Activated CD4-positive, alpha-beta T cell treated with anti-CD3 and anti-CD28 coated beads, Interleukin-2, amount 50 U/mL, for 24 hours (primary cell): ENCODE measurements at regions not wholly inside any gene's neighbourhood (a gene's known extent, or its start where the extent isn't known, plus 50 kb on each side); places are given as distances from the start of the nearest gene placed in this dataset.

Experiments
- DNase-seq, 2 donors: peaks; one replicate each; pipeline ENCODE4 v3.0.0-alpha.2; 2020; ENCODE audit warnings: low read depth in 1 of 2, low spot score in 1 of 2

DNA sequence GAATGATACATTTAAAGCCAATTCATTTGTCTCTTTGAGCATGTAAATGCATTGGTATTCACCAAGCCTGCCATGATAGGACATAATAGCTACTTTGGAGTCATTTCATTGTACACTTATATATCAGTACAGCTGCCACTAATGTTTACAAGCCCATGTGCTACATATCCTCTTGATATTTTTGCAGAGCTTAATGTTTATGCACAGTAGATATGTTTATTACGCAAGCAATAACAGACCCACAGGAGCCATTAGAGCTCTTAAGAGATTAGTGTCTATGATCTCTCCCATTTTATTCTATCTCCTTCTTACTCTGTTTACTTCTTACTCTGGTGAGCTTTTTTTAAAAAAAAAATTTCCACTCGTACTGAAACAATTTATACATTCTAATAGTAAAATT, 1132.1 kb upstream of the ZEB2 start:
- DNase-seq, result no peak

DNA sequence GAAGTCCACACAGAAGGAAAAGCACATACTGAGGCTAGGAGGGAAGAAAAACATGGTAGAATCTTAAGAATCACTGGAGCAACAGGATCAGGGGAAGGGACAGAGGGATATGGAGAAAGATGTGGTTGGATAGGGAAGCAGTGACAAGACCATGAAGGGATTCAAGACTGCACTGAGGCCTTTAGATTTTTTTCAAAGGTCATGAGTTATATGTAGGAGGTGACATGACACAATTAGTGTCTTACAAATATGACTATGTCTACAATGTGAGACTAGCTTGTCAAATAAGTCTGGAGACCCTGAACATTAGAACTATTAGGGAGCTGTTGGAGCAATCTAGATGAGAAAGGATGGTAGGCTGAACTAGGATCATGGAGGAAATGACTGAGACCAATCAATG, 1130.3 kb upstream of the ZEB2 start:
- DNase-seq, result no peak

DNA sequence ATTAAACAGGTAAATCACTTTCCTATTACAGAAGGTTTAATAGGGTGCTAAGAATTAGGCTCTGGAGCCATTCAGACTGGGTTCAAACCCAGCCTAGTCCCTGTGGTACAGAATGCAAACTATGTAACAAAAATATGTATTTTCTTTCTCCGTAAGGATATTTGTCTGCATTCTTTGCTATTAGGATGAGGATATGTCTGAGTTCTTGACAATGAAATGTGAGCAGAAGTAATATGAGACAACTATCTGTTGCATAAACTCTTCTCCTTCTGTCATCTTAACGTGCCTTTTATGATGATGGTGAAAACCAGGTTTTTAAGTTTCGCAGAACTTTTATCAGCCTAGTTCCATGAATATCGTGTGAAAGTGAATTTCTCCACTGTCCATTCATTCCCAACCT, 1129.1 kb upstream of the ZEB2 start:
- DNase-seq, result no peak

DNA sequence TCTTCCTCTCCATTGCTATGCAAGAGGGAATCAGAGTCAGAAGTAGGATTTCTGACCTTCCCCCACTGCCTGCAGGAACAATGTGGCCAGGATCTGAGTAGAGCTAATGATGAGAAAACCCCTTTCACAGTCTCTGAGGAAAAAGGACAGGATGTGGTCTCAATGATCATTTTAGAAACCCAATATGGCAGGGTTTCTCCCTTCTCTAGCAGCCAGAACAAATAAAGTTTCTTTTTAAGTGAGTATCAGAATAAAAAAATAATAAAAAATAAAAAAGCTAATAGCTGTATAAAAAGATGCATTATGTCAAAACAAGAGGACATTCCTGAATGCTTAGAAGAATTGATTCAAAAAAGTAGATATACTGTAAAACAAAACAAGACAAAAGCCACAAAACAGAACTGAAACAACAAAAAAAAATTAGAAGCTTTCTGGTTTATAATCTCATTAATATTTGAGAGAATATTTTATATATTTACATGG, 1124.9 kb upstream of the ZEB2 start:
- DNase-seq, result no peak

DNA sequence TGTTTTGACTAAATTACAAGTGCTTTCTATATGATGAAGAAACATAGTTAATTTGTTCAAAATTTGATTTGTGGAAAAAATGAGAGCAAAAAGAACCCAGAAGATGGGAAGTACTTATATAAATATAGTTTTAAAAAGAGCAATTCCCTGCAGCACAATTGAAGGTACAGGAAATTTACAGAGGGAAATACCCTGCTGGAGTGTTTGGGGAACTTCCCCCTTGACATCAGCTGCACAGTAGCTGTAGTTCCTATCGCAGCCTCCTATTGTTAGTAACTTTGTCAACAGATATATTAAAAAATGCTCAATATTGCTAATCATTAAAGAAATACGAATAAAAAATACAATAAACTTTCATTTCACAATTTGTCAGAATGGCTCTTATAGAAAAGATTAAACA, 1118.8 kb upstream of the ZEB2 start:
- no peak for DNase-seq

DNA sequence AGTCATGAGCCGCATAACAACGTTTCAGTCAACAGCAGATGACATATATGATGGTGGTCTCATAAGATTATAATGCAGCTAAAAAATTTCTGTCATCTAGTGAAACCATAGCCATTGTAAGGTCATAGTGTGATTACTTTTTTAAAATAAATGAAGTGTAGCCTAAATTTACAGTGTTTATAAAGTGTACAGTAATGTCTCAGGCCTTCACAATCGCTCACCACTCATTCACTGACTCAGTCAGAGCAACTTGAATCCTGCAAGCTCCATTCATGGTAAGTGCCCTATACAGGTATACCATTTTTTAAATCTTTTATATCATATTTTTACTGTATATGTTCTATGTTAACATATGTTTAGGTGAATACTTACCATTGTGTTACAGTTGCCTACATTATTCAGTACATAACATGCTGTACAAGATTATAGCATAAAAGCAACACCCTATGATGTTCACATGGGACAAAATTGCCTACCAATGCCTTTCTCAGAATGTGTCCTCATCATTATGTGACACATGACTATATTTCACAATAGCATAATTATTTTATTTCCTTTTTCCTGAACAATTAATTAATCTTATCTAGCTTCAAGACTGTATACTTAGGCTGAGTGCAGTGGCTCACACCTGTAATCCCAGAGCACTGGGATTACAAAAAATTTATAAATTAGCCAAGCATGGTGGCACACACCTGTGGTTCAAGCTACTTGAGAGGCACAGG, 1115.9 kb upstream of the ZEB2 start:
- no peak for DNase-seq

DNA sequence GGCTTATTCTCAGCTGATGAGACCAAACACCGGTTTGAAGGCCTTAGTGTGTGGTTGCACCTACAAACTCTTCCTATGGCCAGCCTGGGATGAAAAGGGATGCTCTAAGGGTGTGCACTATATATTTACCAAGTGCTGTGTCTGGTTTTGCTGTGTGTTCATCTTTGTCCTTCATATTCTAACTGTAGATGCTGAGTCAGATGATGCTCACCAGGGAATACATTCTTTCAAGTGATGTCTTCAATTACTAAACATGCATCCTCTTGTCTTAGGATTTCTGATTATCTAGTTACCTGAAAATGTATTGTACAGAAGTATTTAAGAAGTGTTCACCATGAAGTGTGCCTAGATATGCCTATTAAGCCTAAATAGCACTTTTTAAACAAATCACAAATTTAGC, 1111.6 kb upstream of the ZEB2 start:
- DNase-seq, result no peak

DNA sequence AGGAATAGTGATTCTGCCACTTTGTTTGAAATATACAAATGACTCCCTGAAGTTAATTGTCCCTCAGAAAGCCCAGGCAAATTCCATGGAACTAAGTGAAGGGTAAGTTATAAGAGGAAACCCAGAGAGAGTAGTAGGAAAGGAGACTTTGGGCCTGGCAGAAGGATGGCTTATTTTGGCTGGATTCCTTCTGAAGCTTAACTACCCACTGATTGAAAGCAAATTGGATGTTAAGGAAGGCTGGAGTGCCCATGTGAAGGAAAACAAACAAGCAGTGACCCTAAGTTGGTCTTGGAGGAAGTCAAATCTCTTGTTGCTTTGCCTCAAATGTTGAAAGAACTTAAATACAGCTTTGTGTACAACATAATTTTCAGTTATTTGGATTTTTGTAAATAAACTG, 1106.4 kb upstream of the ZEB2 start:
- no peak for DNase-seq

DNA sequence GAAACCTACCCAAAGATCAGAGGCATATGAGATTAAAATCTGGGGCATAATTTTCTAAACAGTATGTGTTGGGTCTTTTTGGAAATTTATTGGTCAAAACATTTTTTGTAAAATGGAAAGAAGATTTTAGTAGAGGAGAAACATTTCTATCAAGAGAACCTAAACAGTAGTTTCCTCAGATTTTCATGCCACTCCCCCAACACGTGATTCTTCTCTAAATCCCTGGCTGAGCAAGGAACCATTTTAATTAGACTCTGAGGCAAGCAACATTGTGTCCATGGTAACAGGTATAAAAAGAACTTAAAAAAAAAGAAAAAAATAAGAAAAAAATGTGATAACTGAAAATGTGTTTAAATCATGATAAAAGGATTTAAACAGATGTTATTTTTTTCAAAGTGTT, 1105.2 kb upstream of the ZEB2 start:
- DNase-seq, result no peak

DNA sequence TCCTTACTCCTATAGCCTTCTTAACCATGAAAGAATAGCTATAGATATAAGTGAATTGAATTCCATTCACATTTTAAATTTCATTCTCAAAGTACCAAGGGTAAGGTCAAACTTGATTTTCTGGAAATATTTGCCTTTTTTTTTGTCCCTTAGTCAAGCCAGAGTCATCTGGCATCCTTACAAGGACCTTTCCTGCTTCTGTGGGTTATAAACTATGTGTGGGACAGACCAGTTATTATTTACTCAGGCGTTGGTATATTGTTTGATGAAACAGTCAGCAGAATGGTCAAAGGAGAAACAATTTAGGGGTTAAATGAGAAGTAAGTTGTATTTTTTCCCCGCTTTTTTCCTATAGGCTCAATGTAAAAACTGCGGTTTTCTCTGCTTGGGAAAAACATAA, 1103.2 kb upstream of the ZEB2 start:
- no peak for DNase-seq

DNA sequence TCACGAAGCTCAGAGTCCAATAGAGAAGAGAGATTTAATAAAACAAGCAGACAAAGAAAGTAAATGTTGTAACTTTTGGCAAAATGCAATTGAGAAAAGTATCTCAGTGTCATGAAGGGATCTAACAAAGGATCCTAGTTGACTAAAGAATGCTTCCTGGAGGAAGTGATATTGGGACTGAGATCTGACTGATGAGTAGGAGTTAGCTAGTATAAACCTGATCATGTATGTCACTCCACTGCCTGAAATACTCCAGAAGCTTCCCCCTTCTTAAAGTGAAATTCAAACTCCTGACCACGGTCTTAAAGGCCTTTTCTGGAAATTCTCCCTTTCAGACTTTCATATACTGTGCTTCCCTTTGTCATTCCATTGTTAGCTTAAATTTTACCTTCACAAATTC, 1102.4 kb upstream of the ZEB2 start:
- no peak for DNase-seq

DNA sequence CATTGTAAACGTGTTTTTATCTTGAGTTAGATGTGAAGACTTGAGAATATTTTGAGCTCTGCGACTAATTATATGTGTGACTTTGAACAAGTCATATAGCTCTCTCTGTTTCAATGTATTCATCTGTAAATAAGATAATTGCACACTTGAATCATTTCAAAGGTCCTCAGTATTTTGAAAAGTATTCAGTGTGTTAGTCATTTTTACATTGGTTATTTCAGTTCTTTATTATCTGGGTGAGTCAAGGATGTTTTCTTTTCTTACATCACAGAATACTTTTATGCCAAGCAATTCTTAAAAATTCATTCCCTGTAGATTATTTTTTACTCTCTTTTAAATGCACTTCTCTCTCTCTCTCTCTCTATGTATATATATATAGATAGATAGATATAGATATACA, 1098.0 kb upstream of the ZEB2 start:
- no peak for DNase-seq

DNA sequence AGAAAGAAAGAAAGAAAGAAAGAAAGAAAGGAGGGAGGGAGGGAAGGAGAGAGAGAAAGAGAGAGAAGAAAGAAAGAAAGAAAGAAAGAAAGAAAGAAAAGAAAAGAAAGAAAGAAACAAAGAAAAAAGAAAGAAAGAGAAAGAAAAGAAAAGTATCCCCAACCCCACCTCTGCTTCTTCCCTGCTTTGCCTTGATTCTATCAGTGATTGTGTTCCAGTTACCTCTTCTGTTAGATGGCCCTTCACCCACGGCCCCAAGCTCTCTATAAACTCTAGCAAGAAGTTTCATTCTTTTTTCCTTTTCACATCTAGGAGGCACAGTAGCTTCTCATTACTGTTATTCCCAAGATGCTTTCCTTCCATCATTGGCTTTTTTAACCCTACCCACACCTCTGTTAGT, 1097.5 kb upstream of the ZEB2 start:
- DNase-seq, result no peak

DNA sequence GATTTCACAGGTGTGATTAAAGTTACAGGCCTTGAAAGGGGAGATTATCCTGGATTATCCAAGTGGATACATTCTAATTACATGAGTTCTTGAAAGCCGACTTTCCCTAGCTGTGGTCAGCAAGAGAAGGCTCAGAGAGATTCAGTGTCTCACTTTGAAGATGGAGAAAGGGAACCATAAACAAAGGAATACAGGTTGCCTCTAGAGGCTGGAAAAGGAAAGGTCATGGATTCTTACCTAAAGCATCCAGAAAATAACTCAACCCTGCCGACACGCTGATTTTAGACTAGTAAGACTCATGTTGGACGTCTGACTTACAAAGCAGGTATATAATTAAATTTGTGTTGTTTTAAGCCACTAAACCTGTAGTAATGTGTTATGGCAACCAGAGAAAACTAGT, 1095.7 kb upstream of the ZEB2 start:
- no peak for DNase-seq

DNA sequence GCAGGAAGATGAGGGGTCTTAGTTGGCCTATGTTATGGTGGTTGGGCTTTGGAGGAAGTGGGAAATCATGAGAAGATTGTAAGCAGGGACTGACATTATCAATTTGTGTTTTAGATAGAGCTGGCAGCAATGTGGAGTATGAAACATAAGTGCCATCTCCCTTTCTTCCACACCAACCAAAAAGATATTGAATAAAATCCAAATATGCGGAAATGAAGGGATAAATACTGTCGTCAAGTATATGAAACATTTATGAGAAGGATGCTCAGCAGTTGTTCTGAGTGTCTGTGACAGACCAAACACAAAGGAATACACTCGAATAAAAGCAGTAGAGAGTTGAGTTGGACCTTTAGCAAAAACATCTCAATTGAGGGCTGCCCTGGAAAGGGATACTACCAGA, 1090.0 kb upstream of the ZEB2 start:
- no peak for DNase-seq

DNA sequence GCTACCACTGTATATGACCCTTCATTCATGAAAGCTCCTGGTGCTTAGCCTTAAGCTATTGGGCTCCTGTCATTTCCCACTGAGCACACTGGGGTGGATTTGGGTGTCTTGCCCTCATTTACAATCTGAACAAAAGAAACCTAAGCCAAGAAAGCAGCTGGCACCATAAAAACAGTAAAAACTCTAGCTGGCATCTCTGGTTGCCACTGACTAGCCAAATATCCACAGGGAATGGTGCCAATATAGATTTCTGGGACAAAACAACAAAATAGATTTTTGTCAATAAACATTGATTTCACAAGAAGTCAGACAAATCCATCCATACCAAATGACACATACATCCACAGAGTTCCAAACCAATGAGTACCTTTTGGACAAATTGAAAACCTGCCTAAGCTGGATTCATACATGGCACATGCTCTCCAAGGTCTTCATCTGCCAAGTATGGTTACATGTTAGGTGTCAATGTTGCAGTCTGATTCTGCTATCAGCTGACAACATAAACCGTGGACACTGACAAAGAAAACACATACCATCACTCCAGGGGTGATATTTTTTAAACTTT, 1081.5 kb upstream of the ZEB2 start:
- no peak for DNase-seq

DNA sequence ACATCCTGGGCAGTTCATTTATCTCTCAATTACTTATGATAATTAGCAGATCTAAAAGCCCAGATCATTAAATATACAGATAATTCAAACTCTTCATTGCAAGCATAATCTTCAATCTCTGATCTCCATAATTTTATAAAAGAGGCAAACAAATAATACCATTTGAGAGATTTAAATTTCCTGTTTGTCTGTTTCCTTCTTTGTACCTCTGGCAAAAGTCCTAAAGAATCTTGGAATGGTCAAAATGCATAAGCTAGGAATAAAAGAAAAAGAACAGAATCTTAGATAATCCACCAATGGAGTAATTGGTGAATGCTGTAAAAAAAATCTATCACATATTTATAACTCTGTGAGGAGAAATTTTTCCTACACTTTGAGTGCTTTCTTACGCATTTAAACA, 1080.9 kb upstream of the ZEB2 start:
- no peak for DNase-seq

DNA sequence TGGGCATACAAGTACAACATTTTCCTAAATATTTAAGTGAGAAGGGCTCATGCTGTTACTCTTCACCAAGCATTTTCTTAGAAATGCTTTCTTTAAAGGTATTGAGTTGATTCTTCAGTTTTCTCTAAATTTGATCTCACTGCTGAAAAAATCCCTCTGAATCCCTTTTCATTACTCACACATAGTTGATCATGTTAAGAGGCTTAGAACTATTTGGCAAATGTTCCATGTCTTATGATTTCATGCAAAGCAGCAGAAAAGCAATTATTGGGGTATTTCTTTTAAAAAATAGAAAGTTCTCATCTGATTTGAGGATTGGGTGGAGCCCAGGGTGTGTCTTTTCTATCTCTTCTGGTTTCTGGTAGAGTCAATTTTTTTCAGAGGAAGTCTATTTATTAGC, 1079.8 kb upstream of the ZEB2 start:
- DNase-seq, result no peak

DNA sequence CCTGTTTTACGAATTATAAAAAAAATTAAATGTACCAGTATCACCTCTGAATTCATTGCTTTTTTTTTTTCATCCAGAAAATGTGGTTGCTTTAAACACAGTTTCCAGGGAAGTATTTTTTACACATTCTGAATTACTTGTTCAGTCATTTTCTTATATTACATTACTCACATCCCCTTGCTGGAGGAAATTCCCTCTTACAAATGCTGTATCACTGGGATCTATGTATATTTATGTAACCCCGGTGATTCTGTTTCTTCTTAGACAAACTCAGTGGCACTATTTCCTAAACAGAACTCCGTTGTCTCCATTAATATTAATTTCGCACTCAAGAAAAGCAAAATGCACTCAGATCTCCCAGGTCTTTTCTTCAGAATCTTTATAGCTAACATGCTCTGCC, 1078.5 kb upstream of the ZEB2 start:
- no peak for DNase-seq

DNA sequence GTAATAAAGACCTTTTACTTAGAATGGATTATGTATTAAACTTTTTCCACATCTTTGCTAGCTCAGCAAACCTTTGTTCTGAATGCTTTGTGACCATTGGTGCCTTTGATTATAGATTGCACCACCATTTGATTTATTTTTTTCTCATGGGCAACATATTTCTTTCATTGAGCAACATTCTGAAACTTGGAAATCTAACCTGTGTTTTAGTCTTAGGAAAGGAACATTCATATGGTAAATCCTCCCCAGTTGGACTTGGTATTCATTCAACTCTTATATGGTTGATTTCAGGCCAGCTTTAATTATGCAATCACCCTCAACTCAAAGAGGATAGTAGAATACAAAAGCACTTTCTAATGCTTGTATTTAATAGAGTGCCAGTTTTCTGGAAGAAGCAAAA, 1077.9 kb upstream of the ZEB2 start:
- no peak for DNase-seq

DNA sequence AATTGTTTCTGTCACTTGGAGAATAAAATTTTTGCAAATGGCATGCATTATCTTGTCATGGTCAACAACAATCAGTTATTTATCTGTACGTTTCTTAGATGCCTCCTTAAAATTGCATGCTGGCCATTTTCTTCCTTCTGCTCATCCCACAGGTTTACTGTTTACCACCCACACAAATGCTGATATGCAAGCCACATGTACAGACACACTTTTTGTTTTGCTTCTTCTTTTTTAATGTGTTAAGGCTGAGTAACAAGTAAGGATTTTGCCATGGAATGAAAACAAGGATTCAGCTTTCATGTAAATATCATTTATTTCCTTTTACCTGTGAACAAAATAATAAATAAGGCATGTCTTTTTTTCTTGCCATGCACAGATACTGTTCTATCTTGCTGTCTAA, 1077.1 kb upstream of the ZEB2 start:
- DNase-seq, result no peak

DNA sequence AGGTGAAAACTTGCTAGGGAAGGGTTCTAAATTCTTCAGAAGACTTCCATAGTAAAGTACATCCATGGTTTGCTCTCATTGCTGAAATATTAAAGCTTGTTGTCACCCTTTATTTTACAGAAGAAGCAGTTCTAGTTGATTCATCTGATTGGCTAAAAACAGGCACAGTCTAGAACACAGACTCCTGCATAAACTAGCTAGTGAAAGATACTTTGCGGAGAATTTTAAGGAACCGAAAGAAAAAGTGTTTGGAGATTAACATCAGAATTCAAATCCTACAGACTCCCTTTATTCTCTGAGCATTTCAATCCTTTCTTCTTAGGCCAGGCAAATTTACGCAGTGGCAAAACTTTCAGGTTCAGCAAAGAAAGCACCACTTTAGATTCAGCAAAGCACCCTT, 1076.5 kb upstream of the ZEB2 start:
- no peak for DNase-seq

DNA sequence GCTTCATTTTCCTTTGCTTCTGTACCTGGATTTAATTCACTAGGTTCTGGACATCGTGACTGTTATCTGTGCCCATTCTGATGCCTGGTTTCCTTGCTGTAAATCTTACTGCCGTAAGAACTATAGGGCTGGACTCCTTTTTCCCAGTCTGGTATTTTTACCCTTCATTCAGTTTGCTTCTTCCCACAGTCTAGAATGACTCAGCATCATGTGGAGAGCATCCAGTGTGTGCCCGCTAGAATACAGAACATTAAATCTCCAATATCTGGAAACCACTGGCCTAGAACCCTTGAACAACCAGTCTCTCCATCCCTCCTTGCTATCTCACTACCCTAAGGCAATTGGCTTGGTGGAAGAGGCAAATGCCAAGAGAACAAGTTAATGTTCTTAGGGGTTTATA, 1075.4 kb upstream of the ZEB2 start:
- DNase-seq, result no peak
